Endothelial cell of umbilical vein (primary cell): ENCODE measurements at regions not wholly inside any gene's neighbourhood (a gene's known extent, or its start where the extent isn't known, plus 50 kb on each side); places are given as distances from the start of the nearest gene placed in this dataset.

ENCODE experiments used
- BruUV-seq: library from RNA; stranded (reverse); fragments of 400-500 nt; replicated peaks from 2 replicates; lab custom pipeline; 2021; lab: Mats Ljungman, UMichigan
- CTCF ChIA-PET: fragments of 300-600, 350-600 bp; sonication (Branson Sonifier 250); formaldehyde crosslinking; loops from one replicate; lab custom pipeline; 2021; ENCODE audit warnings: antibody characterized with exemption, inconsistent platforms; lab: Charles Lee
- POLR2A ChIA-PET: fragments of 300-600, 350-600 bp; sonication (Branson Sonifier 250); formaldehyde crosslinking; loops from one replicate; lab custom pipeline; 2021; ENCODE audit warnings: antibody characterized with exemption, inconsistent platforms; lab: Charles Lee
- DNase-seq: peaks from one replicate; pipeline ENCODE4 v3.0.0-alpha.2; 2011; ENCODE audit warnings: low read depth, low spot score
- FAIRE-seq: peaks from 2 replicates; lab custom pipeline; 2011; peaks lifted over from hg19 to GRCh38; lab: Jason Lieb, UNC
- H2AFZ ChIP-seq: 2 replicates; pipeline ENCODE4 v1.6.0; 2012; ENCODE audit warnings: low read depth, low read length, control low read depth, inconsistent platforms
- H3K27ac ChIP-seq: 2 replicates; pipeline ENCODE4 v1.5.1; 2011; ENCODE audit warnings: low read depth, mild to moderate bottlenecking, control low read depth, low read length, moderate library complexity; ENCODE audit not compliant: insufficient read depth
- H3K27me3 ChIP-seq, 2 experiments: 2 replicates each; pipeline versions ENCODE4 v1.6.0 to v1.6.1; 2011; ENCODE audit warnings: low read length in 2 of 2, mixed read lengths in 1 of 2; ENCODE audit not compliant: control insufficient read depth in 2 of 2, insufficient read depth in 2 of 2
- H3K36me3 ChIP-seq, 2 experiments: 2 replicates in 1 of 2; 3 replicates in 1 of 2; pipeline ENCODE4 v1.5.1; 2011; ENCODE audit warnings: low read length in 2 of 2, mild to moderate bottlenecking in 1 of 2, moderate library complexity in 1 of 2; ENCODE audit not compliant: control insufficient read depth in 2 of 2, insufficient read depth in 2 of 2; ENCODE audit errors: extremely low read depth in 1 of 2
- H3K4me1 ChIP-seq: 3 replicates; pipeline ENCODE4 v1.5.1; 2011; ENCODE audit warnings: mild to moderate bottlenecking, low read length; ENCODE audit not compliant: control insufficient read depth, insufficient read depth; ENCODE audit errors: extremely low read depth
- H3K4me2 ChIP-seq: 2 replicates; pipeline ENCODE4 v1.6.1; 2011; ENCODE audit warnings: low read length, control low read depth, mixed read lengths; ENCODE audit not compliant: insufficient read depth
- H3K4me3 ChIP-seq, 3 experiments: fragments of 200-600 bp in 1 of 3; sonication (generic), shearing (Covaris generic) in 1 of 3; replicated peaks in 1 of 3; 2 replicates each; pipeline ENCODE4 v1.5.1; 2011 to 2016; ENCODE audit warnings: control low read depth in 3 of 3, low read length in 3 of 3, mild to moderate bottlenecking in 2 of 3, inconsistent platforms in 1 of 3, low read depth in 1 of 3, moderate library complexity in 1 of 3; ENCODE audit not compliant: insufficient read depth in 1 of 3
- H3K79me2 ChIP-seq: 2 replicates; pipeline ENCODE4 v1.6.0; 2012; ENCODE audit warnings: low read length, inconsistent platforms; ENCODE audit not compliant: control insufficient read depth, insufficient read depth
- H3K9ac ChIP-seq: replicated peaks from 2 replicates; pipeline ENCODE3; 2011; ENCODE audit warnings: low read length, control low read depth; ENCODE audit not compliant: insufficient read depth; ENCODE audit errors: extremely low read depth
- H3K9me1 ChIP-seq: replicated peaks from 3 replicates; pipeline ENCODE4 v1.6.0; 2011; ENCODE audit warnings: mild to moderate bottlenecking, low read length; ENCODE audit not compliant: control insufficient read depth, insufficient read depth; ENCODE audit errors: extremely low read depth
- H3K9me3 ChIP-seq: replicated peaks from 2 replicates; pipeline ENCODE4 v1.5.1; 2012; ENCODE audit warnings: low read length, inconsistent platforms; ENCODE audit not compliant: control insufficient read depth, insufficient read depth
- H4K20me1 ChIP-seq: replicated peaks from 2 replicates; pipeline ENCODE3; 2011; ENCODE audit warnings: mild to moderate bottlenecking, low read length; ENCODE audit not compliant: control insufficient read depth, insufficient read depth; ENCODE audit errors: extremely low read depth
- CTCF ChIP-seq, 2 donors: IDR thresholded peaks; 1 replicate in 1 of 2; 2 replicates in 1 of 2; pipeline ENCODE4 v1.5.1; 2011; ENCODE audit warnings: low read length in 2 of 2, mild to moderate bottlenecking in 2 of 2, moderate library complexity in 2 of 2, control low read depth in 1 of 2, inconsistent platforms in 1 of 2, low read depth in 1 of 2; ENCODE audit not compliant: insufficient read depth in 1 of 2; ENCODE audit errors: extremely low read depth in 1 of 2
- EZH2 ChIP-seq: IDR thresholded peaks from 2 replicates; pipeline ENCODE4 v1.6.1; 2012; ENCODE audit warnings: borderline replicate concordance, low read depth, mild to moderate bottlenecking, moderate library complexity, low read length, inconsistent platforms; ENCODE audit not compliant: severe bottlenecking
- GATA2 ChIP-seq: IDR thresholded peaks from 2 replicates; pipeline ENCODE4 v1.7.0; 2011; ENCODE audit warnings: low read depth, mild to moderate bottlenecking, moderate library complexity, mixed read lengths, low read length; ENCODE audit not compliant: insufficient read length, insufficient read depth
- JUN ChIP-seq: IDR thresholded peaks from 2 replicates; pipeline ENCODE4 v1.6.1; 2011; ENCODE audit warnings: borderline replicate concordance, low read depth; ENCODE audit not compliant: insufficient read length, insufficient read depth
- MAX ChIP-seq: IDR thresholded peaks from 2 replicates; pipeline ENCODE4 v1.6.1; 2011; ENCODE audit not compliant: insufficient read depth, insufficient read length
- MYC ChIP-seq: IDR thresholded peaks from one replicate; pipeline ENCODE4 v1.6.1; 2011; ENCODE audit warnings: mild to moderate bottlenecking, low read depth, low read length
- POLR2A ChIP-seq: IDR thresholded peaks from 2 replicates; pipeline ENCODE4 v1.6.1; 2012; ENCODE audit warnings: low read depth, mild to moderate bottlenecking, control low read depth, low read length
- POLR2AphosphoS5 ChIP-seq: IDR thresholded peaks from 2 replicates; pipeline ENCODE4 v1.6.1; 2012; ENCODE audit warnings: low read depth, mild to moderate bottlenecking, control low read depth, low read length, moderate library complexity; ENCODE audit not compliant: insufficient read depth
- dilution Hi-C: fragments of 300-500 bp; cut with MboI; formaldehyde crosslinking; loops from one replicate; pipeline ENCODE4 v1.15.0; 2019; ENCODE audit warnings: low sequenced_read_pairs; ENCODE audit not compliant: extremely low pct_ligation_motif_present
- intact Hi-C: fragments of 100-400 bp; cut with micrococcal nuclease; formaldehyde crosslinking; loops from one replicate; pipeline ENCODE4 v1.10.0; 2022

GRCh38 chr3:76199382-76199781, 414.0 kb upstream of the ZNF717 start:
- FAIRE-seq (no peak), DNase-seq (no peak)
- dilution Hi-C loops (no loop called here), intact Hi-C loops (no loop called here)
- H3K4me3 ChIP-seq = no peak overlapping the region
- ChIA-PET CTCF (no interaction called here), POLR2A (no interaction called here)
- H3K9ac ChIP-seq = no peak overlapping the region
- no TSS peak for BruUV-seq
- no peaks in the 10 kb centered on the region for H3K9me1 ChIP-seq
- no peaks in the 10 kb centered on the region for H4K20me1 ChIP-seq
- no peaks in the 10 kb centered on the region for H3K36me3 ChIP-seq
- H3K79me2 ChIP-seq = no peaks in the 10 kb centered on the region
- TF ChIP-seq JUN (no peak), GATA2 (no peak), POLR2AphosphoS5 (no peak), MAX (no peak), CTCF (IDR thresholded peaks at IDR 0.05; ENCODE audit: extremely low read depth in 1 of 2, insufficient read depth in 1 of 2, low read depth in 1 of 2, low read length in 2 of 2) (no peak), POLR2A (no peak), EZH2 (no peak), MYC (no peak)
- H3K4me2 ChIP-seq = no peak overlapping the region
- no peak overlapping the region for H2AFZ ChIP-seq
- peaks cover 4% of the 10 kb centered on the region for H3K9me3 ChIP-seq
- H3K27me3 ChIP-seq = no peaks in the 10 kb centered on the region
- H3K4me1 ChIP-seq = no peaks in the 10 kb centered on the region
- no peak overlapping the region for H3K27ac ChIP-seq
